K562 (cell line): ENCODE measurements at regions not wholly inside any gene's neighbourhood (a gene's known extent, or its start where the extent isn't known, plus 50 kb on each side); places are given as distances from the start of the nearest gene placed in this dataset.

Experiments used
- CHD4 ChIP-seq: fragments of 200-600 bp; sonication (generic); IDR thresholded peaks from 3 replicates; pipeline ENCODE4 v1.6.1; 2012; ENCODE audit warnings: low read depth, mild to moderate bottlenecking, mixed read lengths, low read length, inconsistent platforms; ENCODE audit not compliant: insufficient read depth, insufficient replicate concordance, poor library complexity, severe bottlenecking
- MED1 ChIP-seq: sonication (generic); formaldehyde crosslinking; IDR thresholded peaks from 2 replicates; pipeline ENCODE4 v1.8.1; 2023; ENCODE audit warnings: missing genetic modification reagents, borderline replicate concordance
- REST ChIP-seq, 2 experiments: fragments of 450-650 bp; formaldehyde crosslinking in 1 of 2; IDR thresholded peaks; 2 replicates each; pipeline versions ENCODE4 v1.4.0 to v1.6.1; 2014 to 2020; ENCODE audit warnings: mild to moderate bottlenecking in 2 of 2, borderline replicate concordance in 1 of 2, low read depth in 1 of 2

GRCh38 chr4:35250331-35250730 lies 994.0 kb downstream of the ARAP2 start (continued):
- no peak for TF ChIP-seq REST (IDR thresholded peaks at IDR 0.05; ENCODE audit: borderline replicate concordance)
- TF ChIP-seq REST (CRISPR knock-in tag; IDR thresholded peaks at IDR 0.05; ENCODE audit: low read depth) = no peak
- TF ChIP-seq MED1 (CRISPR knock-in tag) = no peak
- no peak for TF ChIP-seq CHD4
